Thyroid gland (tissue), 4 donors: ENCODE measurements at regions not wholly inside any gene's neighbourhood (a gene's known extent, or its start where the extent isn't known, plus 50 kb on each side); places are given as distances from the start of the nearest gene placed in this dataset.

Experiments
- DNase-seq, 2 donors: peaks; one replicate each; pipeline ENCODE4 v3.0.0-alpha.2; 2019
- H3K27ac ChIP-seq, 3 donors: fragments of 200-600 bp; sonication (generic); 1 replicate in 2 of 3; 2 replicates in 1 of 3; pipeline ENCODE4 v1.5.1; 2016 to 2019; ENCODE audit warnings: mild to moderate bottlenecking in 1 of 3, moderate library complexity in 1 of 3
- H3K27me3 ChIP-seq: fragments of 200-600 bp; sonication (generic); one replicate; pipeline ENCODE4 v1.5.1; 2019
- H3K36me3 ChIP-seq, 2 donors: fragments of 200-600 bp; sonication (generic); one replicate each; pipeline ENCODE4 v1.5.1; 2016 to 2019
- H3K4me1 ChIP-seq, 2 donors: fragments of 200-600 bp; sonication (generic); one replicate each; pipeline ENCODE4 v1.5.1; 2017 to 2019
- H3K4me3 ChIP-seq, 3 donors: fragments of 200-600 bp; sonication (generic); replicated peaks in 1 of 3; 1 replicate in 2 of 3; 2 replicates in 1 of 3; pipeline ENCODE4 v1.5.1; 2016; ENCODE audit warnings: mild to moderate bottlenecking in 1 of 3
- H3K9me3 ChIP-seq: fragments of 200-600 bp; sonication (generic); one replicate; pipeline ENCODE4 v1.5.1; 2017
- CTCF ChIP-seq, 6 experiments: fragments of 200-600 bp in 3 of 6; fragments of 450-650 bp in 3 of 6; sonication (generic) in 3 of 6; IDR thresholded peaks; one replicate each; pipeline ENCODE4 v1.5.1; 2016 to 2019; ENCODE audit warnings: antibody characterized with exemption in 6 of 6, mild to moderate bottlenecking in 2 of 6, inconsistent platforms in 1 of 6, moderate library complexity in 1 of 6
- POLR2A ChIP-seq, 2 donors: fragments of 450-650 bp; IDR thresholded peaks; one replicate each; pipeline ENCODE4 v1.6.1; 2017; ENCODE audit warnings: antibody characterized with exemption in 2 of 2, mild to moderate bottlenecking in 2 of 2, moderate library complexity in 1 of 2
- WGBS, 2 donors: methylation state at CpG; one replicate each; pipeline ENCODE4 v1.1.5; 2017; 5-methylcytosine and 5-hydroxymethylcytosine counted together
- intact Hi-C: fragments of 100-400 bp; cut with DNase I; formaldehyde crosslinking; loops from one replicate; pipeline ENCODE4 v1.15.1; 2023

DNA sequence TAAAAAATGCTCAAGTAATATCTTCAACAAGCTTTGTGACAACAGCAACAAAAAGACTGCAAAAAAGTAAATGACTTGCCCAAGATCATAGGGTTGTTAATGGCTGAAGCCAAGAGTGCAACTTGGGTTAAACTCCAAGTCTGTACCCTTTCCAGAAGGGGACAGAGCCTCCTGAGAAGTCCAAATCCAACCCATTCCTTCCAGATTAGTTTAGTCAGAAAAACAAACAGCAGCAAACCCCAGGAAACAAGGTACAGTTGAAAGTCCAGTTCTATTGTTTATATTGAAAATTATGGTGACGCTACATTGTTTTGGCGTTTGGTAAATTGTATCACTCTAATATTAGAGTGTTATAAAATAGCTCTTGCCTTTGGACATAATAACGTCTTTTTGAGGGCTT is 239.9 kb downstream of the SPTSSA start:
- TF ChIP-seq CTCF (IDR thresholded peaks at IDR 0.05) (no peak), POLR2A (IDR thresholded peaks at IDR 0.05) (no peak)
- no peak overlapping the region for H3K27ac ChIP-seq
- H3K4me3 ChIP-seq: no peak overlapping the region
- H3K4me1 ChIP-seq: no peaks in the 10 kb centered on the region
- WGBS, 2 donors: 72 to 78% methylated on average over 3 of the region's 3 CpGs
- no peaks in the 10 kb centered on the region for H3K9me3 ChIP-seq
- no peaks in the 10 kb centered on the region for H3K36me3 ChIP-seq
- DNase-seq: no peak
- no peaks in the 10 kb centered on the region for H3K27me3 ChIP-seq
- intact Hi-C loops: no loop called here

- no peak overlapping the region for H3K27ac ChIP-seq
- intact Hi-C loops: no loop called here
Observed at GRCh38 chr14:34220921-34221320, 241.1 kb downstream of the SPTSSA start.

DNA sequence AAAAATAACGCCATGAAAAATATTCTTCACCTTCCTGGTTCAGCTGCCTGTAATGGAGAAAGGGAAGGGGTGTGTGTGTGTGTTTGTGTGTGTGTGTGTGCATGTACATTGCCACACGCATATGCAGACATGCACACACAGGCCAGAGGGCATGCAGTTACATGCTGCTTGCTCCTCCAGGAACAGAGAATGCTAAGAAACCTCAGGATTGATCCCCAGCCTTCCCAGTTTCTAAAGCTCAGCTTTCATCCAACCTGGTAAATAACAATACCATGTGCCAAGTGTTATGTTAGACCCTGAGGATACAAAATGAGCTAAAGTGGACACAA is 241.7 kb downstream of the SPTSSA start:
- WGBS, 2 donors: 92 to 96% methylated on average over 2 of the region's 2 CpGs
- Histone ChIP-seq H3K36me3 (no peaks in the 10 kb centered on the region), H3K9me3 (no peaks in the 10 kb centered on the region), H3K4me1 (no peaks in the 10 kb centered on the region), H3K4me3 (no peak overlapping the region), H3K27ac (no peak overlapping the region), H3K27me3 (no peaks in the 10 kb centered on the region)
- intact Hi-C loops: no loop called here
- no peak for TF ChIP-seq POLR2A (IDR thresholded peaks at IDR 0.05)
- no peak for DNase-seq

More at GRCh38 chr14:34220921-34221320, 241.1 kb downstream of the SPTSSA start:
- Histone ChIP-seq H3K9me3 (no peaks in the 10 kb centered on the region), H3K36me3 (no peaks in the 10 kb centered on the region), H3K4me1 (no peaks in the 10 kb centered on the region), H3K4me3 (no peak overlapping the region), H3K27me3 (no peaks in the 10 kb centered on the region)
- no peak for DNase-seq
- 77 to 80% methylated on average over 7 of the region's 7 CpGs for WGBS, 2 donors
- no peak for TF ChIP-seq CTCF (IDR thresholded peaks at IDR 0.05)
- TF ChIP-seq POLR2A (IDR thresholded peaks at IDR 0.05): no peak

DNA sequence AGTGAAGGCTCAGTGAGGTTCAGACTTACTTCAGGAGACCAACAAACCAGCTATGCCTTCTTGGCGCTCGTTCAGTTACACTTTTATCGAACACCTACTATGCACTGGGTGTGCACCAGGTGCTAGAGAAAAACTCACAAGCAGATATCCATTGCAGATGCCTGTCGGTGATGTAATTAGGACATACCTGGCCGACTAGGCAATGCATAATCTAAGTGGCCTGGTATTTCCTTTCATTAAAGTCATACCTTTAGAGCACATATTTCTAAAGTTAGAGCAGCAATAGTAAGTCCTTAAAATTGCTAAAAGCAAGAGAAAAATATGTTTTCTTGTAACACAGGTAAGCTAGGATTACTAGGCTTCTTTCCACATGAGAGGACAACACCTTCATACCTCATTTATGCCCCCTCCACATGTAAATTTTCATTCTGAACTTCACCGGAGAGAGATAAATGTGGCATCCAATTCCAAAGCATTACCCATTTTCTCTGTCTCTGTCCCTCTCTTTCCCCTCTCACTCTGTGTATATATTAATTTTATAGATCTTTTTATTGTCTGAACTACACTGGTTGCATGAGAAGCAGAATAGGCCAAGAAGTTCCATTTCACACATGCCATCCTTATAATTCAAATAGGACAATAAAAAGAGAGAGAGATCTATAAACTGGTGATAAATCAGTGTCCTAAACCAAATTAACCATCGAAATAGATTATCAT is 242.2 kb downstream of the SPTSSA start:
- H3K4me1 ChIP-seq: no peaks in the 10 kb centered on the region
- DNase-seq: no peak
- TF ChIP-seq CTCF (IDR thresholded peaks at IDR 0.05) (no peak), POLR2A (IDR thresholded peaks at IDR 0.05) (no peak)
- H3K27me3 ChIP-seq: no peaks in the 10 kb centered on the region
- H3K27ac ChIP-seq: no peak overlapping the region
- intact Hi-C loops: no loop called here
- no peaks in the 10 kb centered on the region for H3K36me3 ChIP-seq
- WGBS, 2 donors: 87 to 89% methylated on average over 7 of the region's 7 CpGs
- H3K9me3 ChIP-seq: no peaks in the 10 kb centered on the region
- no peak overlapping the region for H3K4me3 ChIP-seq

- intact Hi-C loops: no loop called here
- Histone ChIP-seq H3K4me1 (no peaks in the 10 kb centered on the region), H3K4me3 (no peak overlapping the region), H3K9me3 (no peaks in the 10 kb centered on the region), H3K27ac (no peak overlapping the region), H3K27me3 (no peaks in the 10 kb centered on the region), H3K36me3 (no peaks in the 10 kb centered on the region)
- no peak for DNase-seq
- WGBS, 2 donors: 79% methylated on average over 2 of the region's 2 CpGs
- no peak for TF ChIP-seq POLR2A (IDR thresholded peaks at IDR 0.05)
- TF ChIP-seq CTCF (IDR thresholded peaks at IDR 0.05): no peak
Observed at GRCh38 chr14:34218881-34219280, 243.2 kb downstream of the SPTSSA start.
